HG03139 (cell line): ENCODE measurements at regions not wholly inside any gene's neighbourhood (a gene's known extent, or its start where the extent isn't known, plus 50 kb on each side); places are given as distances from the start of the nearest gene placed in this dataset.
"Not testable (repeated sequence)": the region's sequence is repeated elsewhere in the genome, so short reads cannot be mapped to it uniquely, and the experiment has no call there.

Experiments
- ATAC-seq: cut with Tn5 transposase; IDR thresholded peaks from one replicate; pipeline ENCODE4 v1.9.1; 2021; ENCODE audit not compliant: unreplicated experiment

GRCh38 chr1:213457186-213457585, 406.1 kb downstream of the RPS6KC1 start:
- no peak for ATAC-seq

- ATAC-seq = no peak
Measured at GRCh38 chr1:213457733-213458132, 406.7 kb downstream of the RPS6KC1 start.

GRCh38 chr1:213462374-213462773, 411.3 kb downstream of the RPS6KC1 start:
- not testable (repeated sequence) for ATAC-seq

- ATAC-seq = no peak
Measured at GRCh38 chr1:213464786-213465460, 413.9 kb downstream of the RPS6KC1 start.

- ATAC-seq = no peak
Measured at GRCh38 chr1:213466541-213466940, 415.5 kb downstream of the RPS6KC1 start.

GRCh38 chr1:213474054-213474453, 423.0 kb downstream of the RPS6KC1 start:
- no peak for ATAC-seq

GRCh38 chr1:213481395-213481794, 430.4 kb downstream of the RPS6KC1 start:
- ATAC-seq = no peak

- no peak for ATAC-seq
Measured at GRCh38 chr1:213484333-213484732, 433.3 kb downstream of the RPS6KC1 start.

GRCh38 chr1:213484758-213485157, 433.7 kb downstream of the RPS6KC1 start:
- no peak for ATAC-seq

GRCh38 chr1:213486488-213486887, 435.4 kb downstream of the RPS6KC1 start:
- no peak for ATAC-seq

GRCh38 chr1:213491468-213491867, 440.4 kb downstream of the RPS6KC1 start:
- ATAC-seq = no peak

- ATAC-seq = no peak
Measured at GRCh38 chr1:213492161-213493041, 441.4 kb downstream of the RPS6KC1 start.

- no peak for ATAC-seq
Measured at GRCh38 chr1:213499444-213499843, 448.4 kb downstream of the RPS6KC1 start.

GRCh38 chr1:213507472-213508223, 456.6 kb downstream of the RPS6KC1 start:
- ATAC-seq = no peak

GRCh38 chr1:213511173-213511572, 460.1 kb downstream of the RPS6KC1 start:
- ATAC-seq = no peak

- ATAC-seq = no peak
Measured at GRCh38 chr1:213512316-213512715, 461.3 kb downstream of the RPS6KC1 start.

- ATAC-seq = no peak
Measured at GRCh38 chr1:213513006-213513405, 462.0 kb downstream of the RPS6KC1 start.

GRCh38 chr1:213514408-213515179, 463.6 kb downstream of the RPS6KC1 start:
- ATAC-seq = not testable (repeated sequence)

GRCh38 chr1:213519098-213519497, 468.1 kb downstream of the RPS6KC1 start:
- ATAC-seq = no peak

- no peak for ATAC-seq
Measured at GRCh38 chr1:213521206-213521605, 466.6 kb upstream of the PROX1 start.
